M059J (cell line): ENCODE measurements at regions not wholly inside any gene's neighbourhood (a gene's known extent, or its start where the extent isn't known, plus 50 kb on each side); places are given as distances from the start of the nearest gene placed in this dataset.
"Not testable (repeated sequence)": the region's sequence is repeated elsewhere in the genome, so short reads cannot be mapped to it uniquely, and the experiment has no call there.

Experiments used
- DNase-seq: peaks from one replicate; pipeline ENCODE4 v3.0.0-alpha.2; 2012; ENCODE audit warnings: low read depth

GRCh38 chr4:49323573-49323940, 337.5 kb downstream of the CWH43 start:
- DNase-seq, result not testable (repeated sequence)
